ENCODE measurements at regions not wholly inside any gene's neighbourhood (a gene's known extent, or its start where the extent isn't known, plus 50 kb on each side); places are given as distances from the start of the nearest gene placed in this dataset.
"Not testable (repeated sequence)": the region's sequence is repeated elsewhere in the genome, so short reads cannot be mapped to it uniquely, and the experiment has no call there.

DNA sequence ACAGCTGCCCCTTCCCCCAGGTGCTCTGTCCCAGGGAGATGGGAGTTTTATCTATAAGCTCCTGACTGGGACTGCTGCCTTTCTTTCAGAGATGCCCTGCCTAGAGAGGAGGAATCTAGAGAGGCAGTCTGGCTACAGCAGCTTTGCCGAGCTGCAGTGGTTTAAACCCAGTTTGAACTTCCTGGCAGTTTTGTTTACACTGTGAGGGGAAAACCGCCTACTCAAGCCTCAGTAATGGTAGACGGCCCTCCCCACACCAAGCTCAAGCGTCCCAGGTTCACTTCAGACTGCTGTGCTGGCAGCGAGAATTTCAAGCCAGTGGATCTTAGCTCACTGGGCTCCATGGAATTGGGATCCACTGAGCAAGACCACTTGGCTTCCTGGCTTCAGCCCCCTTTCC lies 303.6 kb downstream of the ZIC1 start:
- TF ChIP-seq, protein P1, sequence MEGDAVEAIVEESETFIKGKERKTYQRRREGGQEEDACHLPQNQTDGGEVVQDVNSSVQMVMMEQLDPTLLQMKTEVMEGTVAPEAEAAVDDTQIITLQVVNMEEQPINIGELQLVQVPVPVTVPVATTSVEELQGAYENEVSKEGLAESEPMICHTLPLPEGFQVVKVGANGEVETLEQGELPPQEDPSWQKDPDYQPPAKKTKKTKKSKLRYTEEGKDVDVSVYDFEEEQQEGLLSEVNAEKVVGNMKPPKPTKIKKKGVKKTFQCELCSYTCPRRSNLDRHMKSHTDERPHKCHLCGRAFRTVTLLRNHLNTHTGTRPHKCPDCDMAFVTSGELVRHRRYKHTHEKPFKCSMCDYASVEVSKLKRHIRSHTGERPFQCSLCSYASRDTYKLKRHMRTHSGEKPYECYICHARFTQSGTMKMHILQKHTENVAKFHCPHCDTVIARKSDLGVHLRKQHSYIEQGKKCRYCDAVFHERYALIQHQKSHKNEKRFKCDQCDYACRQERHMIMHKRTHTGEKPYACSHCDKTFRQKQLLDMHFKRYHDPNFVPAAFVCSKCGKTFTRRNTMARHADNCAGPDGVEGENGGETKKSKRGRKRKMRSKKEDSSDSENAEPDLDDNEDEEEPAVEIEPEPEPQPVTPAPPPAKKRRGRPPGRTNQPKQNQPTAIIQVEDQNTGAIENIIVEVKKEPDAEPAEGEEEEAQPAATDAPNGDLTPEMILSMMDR (IDR thresholded peaks at IDR 0.05; ENCODE audit: low read depth, low read length, poor library complexity, severe bottlenecking), result not testable (repeated sequence)
- not testable (repeated sequence) for TF ChIP-seq EZH2phosphoT487 (IDR thresholded peaks at IDR 0.05; ENCODE audit: borderline replicate concordance, low read length)
